H9 (cell line): ENCODE measurements at regions not wholly inside any gene's neighbourhood (a gene's known extent, or its start where the extent isn't known, plus 50 kb on each side); places are given as distances from the start of the nearest gene placed in this dataset.

Experiments
- DNase-seq: peaks from one replicate; pipeline ENCODE4 v3.0.0-alpha.2; 2017
- H2AFZ ChIP-seq: one replicate; pipeline ENCODE4 v1.6.1; 2013; ENCODE audit warnings: mild to moderate bottlenecking, low read length, control low read depth, moderate library complexity
- H2AK5ac ChIP-seq: 2 replicates; pipeline ENCODE4 v1.6.1; 2013; ENCODE audit warnings: low read length, control low read depth, mixed read lengths; ENCODE audit not compliant: insufficient read length
- H2BK120ac ChIP-seq: one replicate; pipeline ENCODE4 v1.6.1; 2013; ENCODE audit warnings: low read depth, mild to moderate bottlenecking, low read length, control low read depth, inconsistent platforms; ENCODE audit not compliant: poor library complexity, severe bottlenecking
- H2BK12ac ChIP-seq: 2 replicates; pipeline ENCODE4 v1.6.1; 2013; ENCODE audit warnings: low read length, control low read depth, mixed read lengths, low read depth; ENCODE audit not compliant: insufficient read length
- H2BK15ac ChIP-seq: 2 replicates; pipeline ENCODE4 v1.6.1; 2013; ENCODE audit warnings: low read depth, low read length, control low read depth
- H2BK20ac ChIP-seq: one replicate; pipeline ENCODE4 v1.6.1; 2013; ENCODE audit warnings: low read depth, mild to moderate bottlenecking, low read length, control low read depth, inconsistent platforms; ENCODE audit not compliant: poor library complexity, severe bottlenecking
- H2BK5ac ChIP-seq: 2 replicates; pipeline ENCODE4 v1.6.1; 2013; ENCODE audit warnings: low read length, control low read depth, mixed read lengths; ENCODE audit not compliant: insufficient read length
- H3K14ac ChIP-seq: 2 replicates; pipeline ENCODE4 v1.6.1; 2013; ENCODE audit warnings: low read length, control low read depth; ENCODE audit not compliant: insufficient read depth
- H3K18ac ChIP-seq: 2 replicates; pipeline ENCODE4 v1.6.1; 2013; ENCODE audit warnings: low read depth, mild to moderate bottlenecking, mixed read lengths, low read length, control low read depth; ENCODE audit not compliant: insufficient read length
- H3K23ac ChIP-seq: 2 replicates; pipeline ENCODE4 v1.6.1; 2013; ENCODE audit warnings: low read length, control low read depth, mixed read lengths, low read depth; ENCODE audit not compliant: insufficient read length
- H3K23me2 ChIP-seq: 2 replicates; pipeline ENCODE4 v1.6.1; 2013; ENCODE audit warnings: low read depth, mild to moderate bottlenecking, mixed read lengths, low read length, control low read depth; ENCODE audit not compliant: insufficient read length, poor library complexity, severe bottlenecking
- H3K27ac ChIP-seq: 2 replicates; pipeline ENCODE4 v1.5.1; 2013; ENCODE audit warnings: low read length, control low read depth, mixed read lengths, low read depth; ENCODE audit not compliant: insufficient read length
- H3K27me3 ChIP-seq: 2 replicates; pipeline ENCODE4 v1.6.1; 2013; ENCODE audit warnings: low read length, control low read depth, inconsistent platforms; ENCODE audit not compliant: insufficient read depth
- H3K4ac ChIP-seq: 2 replicates; pipeline ENCODE4 v1.6.1; 2013; ENCODE audit warnings: low read depth, mild to moderate bottlenecking, control low read depth, inconsistent platforms, low read length, moderate library complexity
- H3K4me1 ChIP-seq: 2 replicates; pipeline ENCODE4 v1.6.1; 2013; ENCODE audit warnings: low read length, control low read depth, inconsistent platforms; ENCODE audit not compliant: insufficient read depth
- H3K4me2 ChIP-seq: 2 replicates; pipeline ENCODE4 v1.6.1; 2013; ENCODE audit warnings: low read length, control low read depth, mixed read lengths; ENCODE audit not compliant: insufficient read length, insufficient read depth
- H3K56ac ChIP-seq: 2 replicates; pipeline ENCODE4 v1.6.1; 2013; ENCODE audit warnings: low read depth, mild to moderate bottlenecking, mixed read lengths, low read length, control low read depth; ENCODE audit not compliant: insufficient read length
- H3K79me1 ChIP-seq: 2 replicates; pipeline ENCODE4 v1.6.1; 2013; ENCODE audit warnings: low read depth, mild to moderate bottlenecking, moderate library complexity, low read length, control low read depth, inconsistent platforms; ENCODE audit not compliant: insufficient read depth, poor library complexity, severe bottlenecking
- H3K79me2 ChIP-seq: 2 replicates; pipeline ENCODE4 v1.6.1; 2013; ENCODE audit warnings: low read length, control low read depth, inconsistent platforms; ENCODE audit not compliant: insufficient read depth
- H3K9ac ChIP-seq: 2 replicates; pipeline ENCODE4 v1.6.1; 2013; ENCODE audit warnings: low read length, control low read depth, mixed read lengths; ENCODE audit not compliant: insufficient read length; ENCODE audit errors: extremely low read depth
- H3K9me3 ChIP-seq: one replicate; pipeline ENCODE4 v1.6.1; 2013; ENCODE audit warnings: low read depth, low read length, inconsistent platforms; ENCODE audit not compliant: control insufficient read depth
- H3T11ph ChIP-seq: one replicate; pipeline ENCODE4 v1.6.1; 2013; ENCODE audit warnings: mild to moderate bottlenecking, low read length, control low read depth, inconsistent platforms
- H4K20me1 ChIP-seq: one replicate; pipeline ENCODE4 v1.6.1; 2013; ENCODE audit not compliant: control insufficient read depth, insufficient read length, insufficient read depth
- H4K5ac ChIP-seq: 2 replicates; pipeline ENCODE4 v1.6.1; 2013; ENCODE audit warnings: low read depth, mild to moderate bottlenecking, mixed read lengths, low read length, control low read depth; ENCODE audit not compliant: insufficient read length
- H4K8ac ChIP-seq: replicated peaks from 2 replicates; pipeline ENCODE4 v1.6.1; 2013; ENCODE audit warnings: low read length, control low read depth, mixed read lengths, low read depth; ENCODE audit not compliant: insufficient read length
- H4K91ac ChIP-seq: 2 replicates; pipeline ENCODE4 v1.6.1; 2013; ENCODE audit warnings: low read depth, mild to moderate bottlenecking, moderate library complexity, mixed read lengths, low read length, control low read depth; ENCODE audit not compliant: insufficient read length
- H3K27ac Mint-ChIP-seq, 3 experiments: 2 replicates in 2 of 3; 3 replicates in 1 of 3; pipeline ENCODE4 v1.8.0; 2020 to 2021; ENCODE audit warnings: mixed read lengths in 3 of 3, mild to moderate bottlenecking in 1 of 3, moderate library complexity in 1 of 3
- H3K27me3 Mint-ChIP-seq: 2 replicates; pipeline ENCODE4 v1.8.0; 2021; ENCODE audit warnings: low read depth, mild to moderate bottlenecking, moderate library complexity, mixed read lengths
- H3K36me3 Mint-ChIP-seq, 3 experiments: 2 replicates in 2 of 3; 3 replicates in 1 of 3; pipeline ENCODE4 v1.8.0; 2020 to 2021; ENCODE audit warnings: low read depth in 3 of 3, mixed read lengths in 3 of 3; ENCODE audit not compliant: insufficient read depth in 1 of 3
- H3K4me1 Mint-ChIP-seq, 2 experiments: 2 replicates each; pipeline ENCODE4 v1.8.0; 2020; ENCODE audit warnings: mixed read lengths in 2 of 2
- H3K4me3 Mint-ChIP-seq, 2 experiments: 2 replicates in 1 of 2; 3 replicates in 1 of 2; pipeline ENCODE4 v1.8.0; 2020 to 2021; ENCODE audit warnings: mild to moderate bottlenecking in 2 of 2, mixed read lengths in 2 of 2, moderate library complexity in 1 of 2
- H3K9me3 Mint-ChIP-seq, 2 experiments: 2 replicates in 1 of 2; 3 replicates in 1 of 2; pipeline ENCODE4 v1.8.0; 2020; ENCODE audit warnings: mild to moderate bottlenecking in 2 of 2, mixed read lengths in 2 of 2, moderate library complexity in 1 of 2
- CTCF ChIP-seq: fragments of 200-600 bp; sonication (generic); conservative IDR thresholded peaks from 3 replicates; pipeline ENCODE4 v1.8.0; 2021; ENCODE audit warnings: antibody characterized with exemption, mild to moderate bottlenecking
- WGBS: extraction: QIAGEN DNeasy Blood & Tissue Kit; methylation state at CpG from one replicate; pipeline ENCODE4 v1.1.7; 2013; ENCODE audit warnings: missing lambda C conversion rate, low lambda C conversion rate, mixed read lengths; ENCODE audit not compliant: insufficient read length; ENCODE audit errors: extremely low coverage; 5-methylcytosine and 5-hydroxymethylcytosine counted together

GRCh38 chr7:142348921-142349405 is 91.1 kb upstream of the PRSS58 start:
- H2AFZ ChIP-seq, result no peak overlapping the region

More at GRCh38 chr7:142348921-142349405, 91.1 kb upstream of the PRSS58 start:
- no peak overlapping the region for H3T11ph ChIP-seq
- no peak overlapping the region for H2BK20ac ChIP-seq
- no peak overlapping the region for H4K91ac ChIP-seq
- no peak overlapping the region for H2BK5ac ChIP-seq
- H3K79me2 ChIP-seq, result no peaks in the 10 kb centered on the region
- H3K4me2 ChIP-seq, result no peak overlapping the region
- no peak overlapping the region for H3K9ac ChIP-seq
- H4K5ac ChIP-seq, result no peak overlapping the region
- H3K4me1 ChIP-seq, result no peaks in the 10 kb centered on the region; the same call in 1 of the 2 replicates
- no peak for TF ChIP-seq CTCF
- DNase-seq, result no peak
- Mint-ChIP-seq H3K4me3 (no peak overlapping the region), H3K4me1 (peaks cover 12 to 18% of the 10 kb centered on the region in 2 experiments), H3K36me3 (no peaks in the 10 kb centered on the region), H3K27ac (no peak overlapping the region), H3K9me3 (no peaks in the 10 kb centered on the region), H3K27me3 (no peaks in the 10 kb centered on the region; the same call in 1 of the 2 replicates)
- no peak overlapping the region for H3K14ac ChIP-seq
- H3K18ac ChIP-seq, result no peak overlapping the region
- H4K20me1 ChIP-seq, result no peaks in the 10 kb centered on the region
- no peak overlapping the region for H4K8ac ChIP-seq
- no peak overlapping the region for H3K23ac ChIP-seq
- no peak overlapping the region for H2BK12ac ChIP-seq
- H3K56ac ChIP-seq, result no peak overlapping the region
- no peak overlapping the region for H2BK120ac ChIP-seq
- WGBS, result no CpG with 5 or more reads among the region's 6 CpGs
- H3K9me3 ChIP-seq, result no peaks in the 10 kb centered on the region
- H3K23me2 ChIP-seq, result no peaks in the 10 kb centered on the region
- H3K27ac ChIP-seq, result no peak overlapping the region
- H3K79me1 ChIP-seq, result no peaks in the 10 kb centered on the region
- H3K27me3 ChIP-seq, result no peaks in the 10 kb centered on the region
- no peak overlapping the region for H2AK5ac ChIP-seq
- no peak overlapping the region for H2BK15ac ChIP-seq
- no peak overlapping the region for H3K4ac ChIP-seq
